ENCODE measurements at regions not wholly inside any gene's neighbourhood (a gene's known extent, or its start where the extent isn't known, plus 50 kb on each side); places are given as distances from the start of the nearest gene placed in this dataset.

GRCh38 chr13:78035500-78035899 lies 116.9 kb upstream of the EDNRB start:
- no peak for TF ChIP-seq CTCF (conservative IDR thresholded peaks at IDR 0.05; ENCODE audit: low read depth, low read length)

GRCh38 chr13:78033509-78033908 lies 114.9 kb upstream of the EDNRB start:
- no peak for TF ChIP-seq CTCF (conservative IDR thresholded peaks at IDR 0.05; ENCODE audit: low read depth, low read length)
- no peak overlapping the region for H3K4me3 ChIP-seq (ENCODE audit: low read depth, low read length)
- no peak for DNase-seq (ENCODE audit: low read depth)

More at GRCh38 chr13:78035500-78035899, 116.9 kb upstream of the EDNRB start:
- H3K4me3 ChIP-seq (ENCODE audit: low read depth, low read length): no peak overlapping the region
- DNase-seq (ENCODE audit: low read depth): no peak

GRCh38 chr13:78032132-78032531 lies 113.5 kb upstream of the EDNRB start:
- H3K4me3 ChIP-seq (ENCODE audit: low read depth, low read length): no peak overlapping the region
- no peak for TF ChIP-seq CTCF (conservative IDR thresholded peaks at IDR 0.05; ENCODE audit: low read depth, low read length)
- no peak for DNase-seq (ENCODE audit: low read depth)

- no peak for DNase-seq (ENCODE audit: low read depth)
- H3K4me3 ChIP-seq (ENCODE audit: low read depth, low read length): no peak overlapping the region
- no peak for TF ChIP-seq CTCF (conservative IDR thresholded peaks at IDR 0.05; ENCODE audit: low read depth, low read length)
Measured at GRCh38 chr13:78030341-78030896, 111.8 kb upstream of the EDNRB start.

- no peak overlapping the region for H3K4me3 ChIP-seq (ENCODE audit: low read depth, low read length)
- TF ChIP-seq CTCF (conservative IDR thresholded peaks at IDR 0.05; ENCODE audit: low read depth, low read length): no peak
Measured at GRCh38 chr13:78029901-78030300, 111.3 kb upstream of the EDNRB start.

GRCh38 chr13:78028960-78029359 lies 110.3 kb upstream of the EDNRB start:
- H3K4me3 ChIP-seq (ENCODE audit: low read depth, low read length): no peak overlapping the region
- DNase-seq (ENCODE audit: low read depth): no peak
- TF ChIP-seq CTCF (conservative IDR thresholded peaks at IDR 0.05; ENCODE audit: low read depth, low read length): no peak

More at GRCh38 chr13:78029901-78030300, 111.3 kb upstream of the EDNRB start:
- DNase-seq (ENCODE audit: low read depth): no peak

- DNase-seq (ENCODE audit: low read depth): no peak
Measured at GRCh38 chr13:78024996-78025395, 106.4 kb upstream of the EDNRB start.

More at GRCh38 chr13:78024996-78025395, 106.4 kb upstream of the EDNRB start:
- no peak overlapping the region for H3K4me3 ChIP-seq (ENCODE audit: low read depth, low read length)
- TF ChIP-seq CTCF (conservative IDR thresholded peaks at IDR 0.05; ENCODE audit: low read depth, low read length): no peak
